ENCODE measurements at regions not wholly inside any gene's neighbourhood (a gene's known extent, or its start where the extent isn't known, plus 50 kb on each side); places are given as distances from the start of the nearest gene placed in this dataset.

GRCh38 chr1:30476911-30477459 lies 246.4 kb downstream of the MATN1 start:
- H3K9me3 ChIP-seq (ENCODE audit: control insufficient read depth in 2 of 2, insufficient read depth in 1 of 2, low read depth in 1 of 2, low read length in 1 of 2): peaks cover 1 to 12% of the 10 kb centered on the region in 2 donors
- no peaks in the 10 kb centered on the region for H3K36me3 ChIP-seq (ENCODE audit: control insufficient read depth in 2 of 2, insufficient read depth in 2 of 2, low read length in 1 of 2)
- no peak overlapping the region for H3K4me3 ChIP-seq (ENCODE audit: low read depth in 1 of 2, low read length in 2 of 2)
- H3K27me3 ChIP-seq (ENCODE audit: control insufficient read depth in 1 of 2, insufficient read depth in 2 of 2, low read length in 2 of 2): no peaks in the 10 kb centered on the region
- WGBS, 2 donors: 87 to 88% methylated on average over 8 of the region's 8 CpGs
- peaks cover 0 to 2% of the 10 kb centered on the region in 2 donors for H3K4me1 ChIP-seq (ENCODE audit: control insufficient read depth in 2 of 2, insufficient read depth in 2 of 2, low read length in 1 of 2)
- no peak overlapping the region for H3K27ac ChIP-seq (ENCODE audit: low read depth in 2 of 2, low read length in 1 of 2)

- Histone ChIP-seq H3K36me3 (ENCODE audit: control insufficient read depth in 2 of 2, insufficient read depth in 2 of 2, low read length in 1 of 2) (no peaks in the 10 kb centered on the region), H3K4me3 (ENCODE audit: low read depth in 1 of 2, low read length in 2 of 2) (no peak overlapping the region), H3K27me3 (ENCODE audit: control insufficient read depth in 1 of 2, insufficient read depth in 2 of 2, low read length in 2 of 2) (no peaks in the 10 kb centered on the region), H3K27ac (ENCODE audit: low read depth in 2 of 2, low read length in 1 of 2) (no peak overlapping the region), H3K4me1 (ENCODE audit: control insufficient read depth in 2 of 2, insufficient read depth in 2 of 2, low read length in 1 of 2) (peaks cover 0 to 2% of the 10 kb centered on the region in 2 donors), H3K9me3 (ENCODE audit: control insufficient read depth in 2 of 2, insufficient read depth in 1 of 2, low read depth in 1 of 2, low read length in 1 of 2) (peaks cover 0 to 9% of the 10 kb centered on the region in 2 donors)
- WGBS, 2 donors: 58 to 61% methylated on average over 6 of the region's 6 CpGs
Measured at GRCh38 chr1:30476476-30476875, 246.9 kb downstream of the MATN1 start.

- no peak overlapping the region for H3K4me3 ChIP-seq (ENCODE audit: low read depth in 1 of 2, low read length in 2 of 2)
- no peaks in the 10 kb centered on the region for H3K27me3 ChIP-seq (ENCODE audit: control insufficient read depth in 1 of 2, insufficient read depth in 2 of 2, low read length in 2 of 2)
- peaks cover 0 to 2% of the 10 kb centered on the region in 2 donors for H3K4me1 ChIP-seq (ENCODE audit: control insufficient read depth in 2 of 2, insufficient read depth in 2 of 2, low read length in 1 of 2)
- no peaks in the 10 kb centered on the region for H3K36me3 ChIP-seq (ENCODE audit: control insufficient read depth in 2 of 2, insufficient read depth in 2 of 2, low read length in 1 of 2)
- no peak overlapping the region for H3K27ac ChIP-seq (ENCODE audit: low read depth in 2 of 2, low read length in 1 of 2)
- WGBS, 2 donors: 63 to 69% methylated on average over 6 of the region's 6 CpGs
- peaks cover 0 to 6% of the 10 kb centered on the region in 2 donors for H3K9me3 ChIP-seq (ENCODE audit: control insufficient read depth in 2 of 2, insufficient read depth in 1 of 2, low read depth in 1 of 2, low read length in 1 of 2)
Measured at GRCh38 chr1:30475966-30476365, 247.4 kb downstream of the MATN1 start.

GRCh38 chr1:30475201-30475600 lies 248.2 kb downstream of the MATN1 start:
- H3K9me3 ChIP-seq (ENCODE audit: control insufficient read depth in 2 of 2, insufficient read depth in 1 of 2, low read depth in 1 of 2, low read length in 1 of 2): peaks cover 0 to under 1% of the 10 kb centered on the region in 2 donors
- H3K36me3 ChIP-seq (ENCODE audit: control insufficient read depth in 2 of 2, insufficient read depth in 2 of 2, low read length in 1 of 2): no peaks in the 10 kb centered on the region
- no peak overlapping the region for H3K4me3 ChIP-seq (ENCODE audit: low read depth in 1 of 2, low read length in 2 of 2)
- 90% methylated on average over 9 of the region's 9 CpGs for WGBS, 2 donors
- H3K4me1 ChIP-seq (ENCODE audit: control insufficient read depth in 2 of 2, insufficient read depth in 2 of 2, low read length in 1 of 2): peaks cover 0 to 2% of the 10 kb centered on the region in 2 donors
- H3K27ac ChIP-seq (ENCODE audit: low read depth in 2 of 2, low read length in 1 of 2): no peak overlapping the region
- H3K27me3 ChIP-seq (ENCODE audit: control insufficient read depth in 1 of 2, insufficient read depth in 2 of 2, low read length in 2 of 2): no peaks in the 10 kb centered on the region

GRCh38 chr1:30474818-30475200 lies 248.6 kb downstream of the MATN1 start:
- H3K36me3 ChIP-seq (ENCODE audit: control insufficient read depth in 2 of 2, insufficient read depth in 2 of 2, low read length in 1 of 2): no peaks in the 10 kb centered on the region
- no peak overlapping the region for H3K4me3 ChIP-seq (ENCODE audit: low read depth in 1 of 2, low read length in 2 of 2)
- peaks cover 0 to 2% of the 10 kb centered on the region in 2 donors for H3K4me1 ChIP-seq (ENCODE audit: control insufficient read depth in 2 of 2, insufficient read depth in 2 of 2, low read length in 1 of 2)
- WGBS, 2 donors: 74 to 76% methylated on average over 9 of the region's 9 CpGs
- H3K9me3 ChIP-seq (ENCODE audit: control insufficient read depth in 2 of 2, insufficient read depth in 1 of 2, low read depth in 1 of 2, low read length in 1 of 2): no peaks in the 10 kb centered on the region
- no peaks in the 10 kb centered on the region for H3K27me3 ChIP-seq (ENCODE audit: control insufficient read depth in 1 of 2, insufficient read depth in 2 of 2, low read length in 2 of 2)
- H3K27ac ChIP-seq (ENCODE audit: low read depth in 2 of 2, low read length in 1 of 2): no peak overlapping the region

GRCh38 chr1:30473922-30474817 lies 249.2 kb downstream of the MATN1 start:
- no peaks in the 10 kb centered on the region for H3K27me3 ChIP-seq (ENCODE audit: control insufficient read depth in 1 of 2, insufficient read depth in 2 of 2, low read length in 2 of 2)
- H3K4me3 ChIP-seq (ENCODE audit: low read depth in 1 of 2, low read length in 2 of 2): no peak overlapping the region
- peaks cover 0 to 2% of the 10 kb centered on the region in 2 donors for H3K4me1 ChIP-seq (ENCODE audit: control insufficient read depth in 2 of 2, insufficient read depth in 2 of 2, low read length in 1 of 2)
- whole genome bisulfite sequencing, 2 donors: 73 to 80% methylated on average over 8 of the region's 8 CpGs
- H3K27ac ChIP-seq (ENCODE audit: low read depth in 2 of 2, low read length in 1 of 2): no peak overlapping the region
- H3K9me3 ChIP-seq (ENCODE audit: control insufficient read depth in 2 of 2, insufficient read depth in 1 of 2, low read depth in 1 of 2, low read length in 1 of 2): no peaks in the 10 kb centered on the region
- no peaks in the 10 kb centered on the region for H3K36me3 ChIP-seq (ENCODE audit: control insufficient read depth in 2 of 2, insufficient read depth in 2 of 2, low read length in 1 of 2)

- 60 to 68% methylated on average over 7 of the region's 7 CpGs for WGBS, 2 donors
- Histone ChIP-seq H3K4me3 (ENCODE audit: low read depth in 1 of 2, low read length in 2 of 2) (no peak overlapping the region), H3K9me3 (ENCODE audit: control insufficient read depth in 2 of 2, insufficient read depth in 1 of 2, low read depth in 1 of 2, low read length in 1 of 2) (no peaks in the 10 kb centered on the region), H3K4me1 (ENCODE audit: control insufficient read depth in 2 of 2, insufficient read depth in 2 of 2, low read length in 1 of 2) (no peaks in the 10 kb centered on the region), H3K36me3 (ENCODE audit: control insufficient read depth in 2 of 2, insufficient read depth in 2 of 2, low read length in 1 of 2) (no peaks in the 10 kb centered on the region), H3K27ac (ENCODE audit: low read depth in 2 of 2, low read length in 1 of 2) (no peak overlapping the region), H3K27me3 (ENCODE audit: control insufficient read depth in 1 of 2, insufficient read depth in 2 of 2, low read length in 2 of 2) (no peaks in the 10 kb centered on the region)
Measured at GRCh38 chr1:30472526-30472925, 250.9 kb downstream of the MATN1 start.

GRCh38 chr1:30472009-30472408 lies 251.4 kb downstream of the MATN1 start:
- H3K36me3 ChIP-seq (ENCODE audit: control insufficient read depth in 2 of 2, insufficient read depth in 2 of 2, low read length in 1 of 2): no peaks in the 10 kb centered on the region
- no peaks in the 10 kb centered on the region for H3K9me3 ChIP-seq (ENCODE audit: control insufficient read depth in 2 of 2, insufficient read depth in 1 of 2, low read depth in 1 of 2, low read length in 1 of 2)
- 54 to 56% methylated on average over 4 of the region's 4 CpGs for WGBS, 2 donors
- H3K27ac ChIP-seq (ENCODE audit: low read depth in 2 of 2, low read length in 1 of 2): no peak overlapping the region
- H3K4me1 ChIP-seq (ENCODE audit: control insufficient read depth in 2 of 2, insufficient read depth in 2 of 2, low read length in 1 of 2): no peaks in the 10 kb centered on the region
- no peaks in the 10 kb centered on the region for H3K27me3 ChIP-seq (ENCODE audit: control insufficient read depth in 1 of 2, insufficient read depth in 2 of 2, low read length in 2 of 2)
- H3K4me3 ChIP-seq (ENCODE audit: low read depth in 1 of 2, low read length in 2 of 2): no peak overlapping the region

GRCh38 chr1:30471307-30471706 lies 252.1 kb downstream of the MATN1 start:
- Histone ChIP-seq H3K27me3 (ENCODE audit: control insufficient read depth in 1 of 2, insufficient read depth in 2 of 2, low read length in 2 of 2) (no peaks in the 10 kb centered on the region), H3K4me1 (ENCODE audit: control insufficient read depth in 2 of 2, insufficient read depth in 2 of 2, low read length in 1 of 2) (no peaks in the 10 kb centered on the region), H3K27ac (ENCODE audit: low read depth in 2 of 2, low read length in 1 of 2) (no peak overlapping the region), H3K36me3 (ENCODE audit: control insufficient read depth in 2 of 2, insufficient read depth in 2 of 2, low read length in 1 of 2) (no peaks in the 10 kb centered on the region), H3K9me3 (ENCODE audit: control insufficient read depth in 2 of 2, insufficient read depth in 1 of 2, low read depth in 1 of 2, low read length in 1 of 2) (no peaks in the 10 kb centered on the region), H3K4me3 (ENCODE audit: low read depth in 1 of 2, low read length in 2 of 2) (no peak overlapping the region)
- WGBS, 2 donors: 88% methylated on average over 2 of the region's 2 CpGs

GRCh38 chr1:30469426-30469825 lies 254.0 kb downstream of the MATN1 start:
- 43 to 48% methylated on average over 5 of the region's 5 CpGs for WGBS, 2 donors
- Histone ChIP-seq H3K4me1 (ENCODE audit: control insufficient read depth in 2 of 2, insufficient read depth in 2 of 2, low read length in 1 of 2) (no peaks in the 10 kb centered on the region), H3K4me3 (ENCODE audit: low read depth in 1 of 2, low read length in 2 of 2) (no peak overlapping the region), H3K27ac (ENCODE audit: low read depth in 2 of 2, low read length in 1 of 2) (no peak overlapping the region), H3K36me3 (ENCODE audit: control insufficient read depth in 2 of 2, insufficient read depth in 2 of 2, low read length in 1 of 2) (no peaks in the 10 kb centered on the region), H3K27me3 (ENCODE audit: control insufficient read depth in 1 of 2, insufficient read depth in 2 of 2, low read length in 2 of 2) (no peaks in the 10 kb centered on the region), H3K9me3 (ENCODE audit: control insufficient read depth in 2 of 2, insufficient read depth in 1 of 2, low read depth in 1 of 2, low read length in 1 of 2) (no peaks in the 10 kb centered on the region)

Measured in esophagus (tissue), 2 donors.